Esophagus muscularis mucosa (tissue), 4 donors: ENCODE measurements at regions not wholly inside any gene's neighbourhood (a gene's known extent, or its start where the extent isn't known, plus 50 kb on each side); places are given as distances from the start of the nearest gene placed in this dataset.

ENCODE experiments used
- CTCF ChIP-seq, 3 experiments: fragments of 200-600 bp in 2 of 3; fragments of 450-650 bp in 1 of 3; sonication (generic) in 2 of 3; IDR thresholded peaks; one replicate each; pipeline ENCODE4 v1.5.1; 2017 to 2019; ENCODE audit warnings: antibody characterized with exemption in 3 of 3, mild to moderate bottlenecking in 2 of 3, moderate library complexity in 1 of 3
- EP300 ChIP-seq: sonication (generic); formaldehyde crosslinking; IDR thresholded peaks from one replicate; pipeline ENCODE4 v1.6.1; 2017; ENCODE audit warnings: antibody characterized with exemption
- POLR2A ChIP-seq: fragments of 450-650 bp; IDR thresholded peaks from one replicate; pipeline ENCODE4 v1.6.1; 2017; ENCODE audit warnings: antibody characterized with exemption, moderate library complexity, mild to moderate bottlenecking, low read depth

- TF ChIP-seq CTCF (IDR thresholded peaks at IDR 0.05) (no peak), POLR2A (no peak), EP300 (no peak)
Observed at GRCh38 chr4:12707381-12708175, 776.6 kb downstream of the RAB28 start.
